ENCODE measurements at regions not wholly inside any gene's neighbourhood (a gene's known extent, or its start where the extent isn't known, plus 50 kb on each side); places are given as distances from the start of the nearest gene placed in this dataset.

GRCh38 chr2:56021136-56021474 lies 97.5 kb upstream of the EFEMP1 start:
- intact Hi-C loops (cut with DNase I; ENCODE audit: low total_unique reads) (no loop called here), in situ Hi-C loops (cut with MboI; ENCODE audit: low sequenced_read_pairs in 4 of 4) (no loop called here)
- Histone ChIP-seq H3K4me3 (peak overlapping the region in 1 of 4 donors; percentile 17), H3K36me3 (no peaks in the 10 kb centered on the region), H3K27me3 (no peaks in the 10 kb centered on the region), H3K4me1 (peaks cover 0 to 4% of the 10 kb centered on the region in 2 donors), H3K27ac (no peak overlapping the region), H3K9me3 (no peaks in the 10 kb centered on the region)
- ATAC-seq (no peak), DNase-seq (no peak)
- TF ChIP-seq CTCF (IDR thresholded peaks at IDR 0.05 in 4 of 5, conservative IDR thresholded peaks at IDR 0.05 in 1 of 5) = no peak
- no peak for TF ChIP-seq POLR2A (IDR thresholded peaks at IDR 0.05)

- in situ Hi-C loops (cut with MboI; ENCODE audit: low sequenced_read_pairs in 4 of 4) (no loop called here), intact Hi-C loops (cut with DNase I; ENCODE audit: low total_unique reads) (no loop called here)
- DNase-seq = no peak
- Histone ChIP-seq H3K4me1 (peaks cover 0 to 4% of the 10 kb centered on the region in 2 donors), H3K36me3 (no peaks in the 10 kb centered on the region), H3K4me3 (no peak overlapping the region), H3K9me3 (no peaks in the 10 kb centered on the region), H3K27ac (no peak overlapping the region), H3K27me3 (no peaks in the 10 kb centered on the region)
- TF ChIP-seq POLR2A (IDR thresholded peaks at IDR 0.05) (no peak), CTCF (IDR thresholded peaks at IDR 0.05 in 4 of 5, conservative IDR thresholded peaks at IDR 0.05 in 1 of 5) (no peak)
- ATAC-seq = no peak
Observed at GRCh38 chr2:56021579-56021978, 98.0 kb upstream of the EFEMP1 start.

GRCh38 chr2:56025469-56026193 lies 102.0 kb upstream of the EFEMP1 start:
- DNase-seq (no peak), ATAC-seq (no peak)
- intact Hi-C loops (cut with DNase I; ENCODE audit: low total_unique reads) (no loop called here), in situ Hi-C loops (cut with MboI; ENCODE audit: low sequenced_read_pairs in 4 of 4) (no loop called here)
- no peak overlapping the region for H3K4me3 ChIP-seq
- no peaks in the 10 kb centered on the region for H3K36me3 ChIP-seq
- H3K4me1 ChIP-seq = no peaks in the 10 kb centered on the region
- TF ChIP-seq CTCF (IDR thresholded peaks at IDR 0.05 in 4 of 5, conservative IDR thresholded peaks at IDR 0.05 in 1 of 5) (no peak), POLR2A (IDR thresholded peaks at IDR 0.05) (no peak)
- no peak overlapping the region for H3K27ac ChIP-seq
- no peaks in the 10 kb centered on the region for H3K27me3 ChIP-seq
- no peaks in the 10 kb centered on the region for H3K9me3 ChIP-seq

- no peaks in the 10 kb centered on the region for H3K9me3 ChIP-seq
- in situ Hi-C loops (cut with MboI; ENCODE audit: low sequenced_read_pairs in 4 of 4) = no loop called here
- intact Hi-C loops (cut with DNase I; ENCODE audit: low total_unique reads) = no loop called here
- no peaks in the 10 kb centered on the region for H3K36me3 ChIP-seq
- no peak overlapping the region for H3K27ac ChIP-seq
- no peaks in the 10 kb centered on the region for H3K4me1 ChIP-seq
- ATAC-seq = no peak
- no peak overlapping the region for H3K4me3 ChIP-seq
- no peak for DNase-seq
- TF ChIP-seq POLR2A (IDR thresholded peaks at IDR 0.05) = no peak
- no peak for TF ChIP-seq CTCF (IDR thresholded peaks at IDR 0.05 in 4 of 5, conservative IDR thresholded peaks at IDR 0.05 in 1 of 5)
- H3K27me3 ChIP-seq = no peaks in the 10 kb centered on the region
Observed at GRCh38 chr2:56026828-56027227, 103.2 kb upstream of the EFEMP1 start.

GRCh38 chr2:56030062-56030461 lies 106.5 kb upstream of the EFEMP1 start:
- ATAC-seq (no peak), DNase-seq (no peak)
- no peaks in the 10 kb centered on the region for H3K9me3 ChIP-seq
- H3K27me3 ChIP-seq = no peaks in the 10 kb centered on the region
- H3K27ac ChIP-seq = no peak overlapping the region
- in situ Hi-C loops (cut with MboI; ENCODE audit: low sequenced_read_pairs in 4 of 4) = no loop called here
- no peaks in the 10 kb centered on the region for H3K36me3 ChIP-seq
- H3K4me3 ChIP-seq = no peak overlapping the region
- H3K4me1 ChIP-seq = no peaks in the 10 kb centered on the region
- intact Hi-C loops (cut with DNase I; ENCODE audit: low total_unique reads) = no loop called here
- TF ChIP-seq POLR2A (IDR thresholded peaks at IDR 0.05) (no peak), CTCF (IDR thresholded peaks at IDR 0.05 in 4 of 5, conservative IDR thresholded peaks at IDR 0.05 in 1 of 5) (no peak)

All from gastrocnemius medialis (tissue), 4 donors.